Mammary epithelial cell (primary cell): ENCODE measurements at regions not wholly inside any gene's neighbourhood (a gene's known extent, or its start where the extent isn't known, plus 50 kb on each side); places are given as distances from the start of the nearest gene placed in this dataset.

Source experiments
- CTCF ChIP-seq, 2 donors: IDR thresholded peaks in 1 of 2; conservative IDR thresholded peaks in 1 of 2; 2 replicates each; pipeline ENCODE4 v1.5.1; 2011 to 2012; ENCODE audit warnings: inconsistent platforms in 2 of 2, low read length in 2 of 2, mild to moderate bottlenecking in 2 of 2, control low read depth in 1 of 2, low read depth in 1 of 2; ENCODE audit not compliant: insufficient read depth in 1 of 2; ENCODE audit errors: extremely low read depth in 1 of 2
- EZH2 ChIP-seq: IDR thresholded peaks from 2 replicates; pipeline ENCODE4 v1.6.1; 2012; ENCODE audit warnings: low read length, inconsistent platforms, borderline replicate concordance

DNA sequence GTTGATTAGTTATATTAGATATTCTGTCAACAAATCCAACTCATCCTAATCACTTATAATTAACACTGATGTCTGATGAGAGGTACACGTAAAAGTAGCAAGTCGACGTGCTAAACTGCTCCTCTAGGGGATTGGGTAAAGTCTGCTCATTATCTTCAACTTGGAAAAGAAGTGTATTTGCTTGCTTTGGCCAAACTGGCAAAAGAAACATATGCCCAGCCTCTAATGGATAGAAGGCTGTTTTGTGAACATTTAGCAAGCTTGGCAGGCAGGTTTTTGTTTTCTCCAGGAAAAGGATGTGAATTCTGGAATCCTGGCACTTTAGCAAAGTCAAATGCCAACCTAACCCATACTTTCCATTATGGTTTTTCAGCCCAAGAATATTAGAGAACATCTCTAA is 264.8 kb downstream of the TBL1XR1 start:
- TF ChIP-seq CTCF (conservative IDR thresholded peaks at IDR 0.05 in 1 of 2, IDR thresholded peaks at IDR 0.05 in 1 of 2; ENCODE audit: extremely low read depth in 1 of 2, insufficient read depth in 1 of 2, low read depth in 1 of 2, low read length in 2 of 2) (no peak), EZH2 (no peak)
